Progenitor cell of endocrine pancreas (in vitro differentiated cells): ENCODE measurements at regions not wholly inside any gene's neighbourhood (a gene's known extent, or its start where the extent isn't known, plus 50 kb on each side); places are given as distances from the start of the nearest gene placed in this dataset.

Experiments
- DNase-seq: peaks from one replicate; pipeline ENCODE4 v3.0.0; 2021; ENCODE audit warnings: low spot score; ENCODE audit not compliant: unreplicated experiment
- H3K27ac Mint-ChIP-seq: 2 replicates; pipeline ENCODE4 v1.8.0; 2021; ENCODE audit warnings: mild to moderate bottlenecking, moderate library complexity, mixed read lengths
- H3K27me3 Mint-ChIP-seq: 2 replicates; pipeline ENCODE4 v1.8.0; 2021; ENCODE audit warnings: mixed read lengths
- H3K36me3 Mint-ChIP-seq: 2 replicates; pipeline ENCODE4 v1.8.0; 2022; ENCODE audit warnings: mixed read lengths; ENCODE audit not compliant: insufficient read depth
- H3K4me1 Mint-ChIP-seq: 2 replicates; pipeline ENCODE4 v1.8.0; 2021; ENCODE audit warnings: low read depth, mixed read lengths
- H3K4me3 Mint-ChIP-seq: 2 replicates; pipeline ENCODE4 v1.8.0; 2021; ENCODE audit warnings: low read depth, mild to moderate bottlenecking, moderate library complexity, mixed read lengths
- H3K9me3 Mint-ChIP-seq: 2 replicates; pipeline ENCODE4 v1.8.0; 2021; ENCODE audit warnings: low read depth, mixed read lengths
- TF ChIP-seq, protein P1 (sequence below): fragments of 200-600 bp; sonication (generic); IDR thresholded peaks from one replicate; pipeline ENCODE4 v1.5.0; 2021; ENCODE audit warnings: antibody characterized with exemption, mild to moderate bottlenecking; ENCODE audit not compliant: unreplicated experiment

DNA sequence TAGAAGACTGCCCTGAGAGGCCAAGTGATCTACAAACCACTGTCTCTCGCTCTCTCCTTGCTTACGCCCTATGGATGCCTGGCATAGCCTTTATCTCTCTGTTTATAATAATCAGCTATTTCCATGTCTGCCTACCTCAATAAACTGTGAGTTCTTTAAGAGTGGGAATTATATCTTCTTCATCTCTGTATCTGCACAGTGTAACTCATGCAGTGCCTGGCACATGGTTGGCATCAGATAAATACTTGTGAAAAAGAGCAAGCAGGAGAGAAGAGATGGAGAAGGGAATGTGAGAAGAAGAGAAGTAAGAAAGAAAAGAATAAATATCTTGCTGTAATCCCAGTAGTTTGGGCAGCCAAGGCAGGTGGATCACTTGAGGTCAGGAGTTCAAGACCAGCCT, 94.6 kb upstream of the TNPO1 start:
- DNase-seq = no peak
- H3K27me3 Mint-ChIP-seq = no peaks in the 10 kb centered on the region
- no peaks in the 10 kb centered on the region for H3K9me3 Mint-ChIP-seq
- H3K4me3 Mint-ChIP-seq = no peak overlapping the region
- TF ChIP-seq, protein P1, sequence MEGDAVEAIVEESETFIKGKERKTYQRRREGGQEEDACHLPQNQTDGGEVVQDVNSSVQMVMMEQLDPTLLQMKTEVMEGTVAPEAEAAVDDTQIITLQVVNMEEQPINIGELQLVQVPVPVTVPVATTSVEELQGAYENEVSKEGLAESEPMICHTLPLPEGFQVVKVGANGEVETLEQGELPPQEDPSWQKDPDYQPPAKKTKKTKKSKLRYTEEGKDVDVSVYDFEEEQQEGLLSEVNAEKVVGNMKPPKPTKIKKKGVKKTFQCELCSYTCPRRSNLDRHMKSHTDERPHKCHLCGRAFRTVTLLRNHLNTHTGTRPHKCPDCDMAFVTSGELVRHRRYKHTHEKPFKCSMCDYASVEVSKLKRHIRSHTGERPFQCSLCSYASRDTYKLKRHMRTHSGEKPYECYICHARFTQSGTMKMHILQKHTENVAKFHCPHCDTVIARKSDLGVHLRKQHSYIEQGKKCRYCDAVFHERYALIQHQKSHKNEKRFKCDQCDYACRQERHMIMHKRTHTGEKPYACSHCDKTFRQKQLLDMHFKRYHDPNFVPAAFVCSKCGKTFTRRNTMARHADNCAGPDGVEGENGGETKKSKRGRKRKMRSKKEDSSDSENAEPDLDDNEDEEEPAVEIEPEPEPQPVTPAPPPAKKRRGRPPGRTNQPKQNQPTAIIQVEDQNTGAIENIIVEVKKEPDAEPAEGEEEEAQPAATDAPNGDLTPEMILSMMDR = no peak
- no peak overlapping the region for H3K27ac Mint-ChIP-seq
- H3K4me1 Mint-ChIP-seq = peaks cover 5% of the 10 kb centered on the region
- H3K36me3 Mint-ChIP-seq = no peaks in the 10 kb centered on the region

DNA sequence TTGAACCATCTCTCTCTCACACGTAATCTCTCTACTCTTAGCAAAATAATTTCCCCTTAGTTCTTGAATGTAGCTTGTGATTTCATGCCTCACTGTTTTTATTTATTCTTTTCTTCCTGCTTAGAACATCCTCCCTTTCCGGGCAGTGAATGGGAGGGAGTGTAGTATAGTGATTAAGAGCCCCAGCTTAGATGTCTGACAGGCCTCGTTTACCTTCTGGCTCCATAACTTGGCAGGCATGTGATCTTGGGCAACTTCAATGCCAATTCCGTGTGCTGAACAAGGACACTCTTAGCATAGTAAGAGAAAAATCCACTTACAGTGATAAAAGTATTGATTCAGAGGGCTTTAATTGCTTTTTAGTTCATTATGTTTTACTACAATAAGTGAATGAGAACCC, 96.3 kb upstream of the TNPO1 start:
- TF ChIP-seq, protein P1 = no peak
- DNase-seq = no peak
- no peak overlapping the region for H3K27ac Mint-ChIP-seq
- H3K4me3 Mint-ChIP-seq = no peak overlapping the region
- H3K4me1 Mint-ChIP-seq = peaks cover 5% of the 10 kb centered on the region
- no peaks in the 10 kb centered on the region for H3K27me3 Mint-ChIP-seq
- H3K9me3 Mint-ChIP-seq = no peaks in the 10 kb centered on the region
- H3K36me3 Mint-ChIP-seq = no peaks in the 10 kb centered on the region

DNA sequence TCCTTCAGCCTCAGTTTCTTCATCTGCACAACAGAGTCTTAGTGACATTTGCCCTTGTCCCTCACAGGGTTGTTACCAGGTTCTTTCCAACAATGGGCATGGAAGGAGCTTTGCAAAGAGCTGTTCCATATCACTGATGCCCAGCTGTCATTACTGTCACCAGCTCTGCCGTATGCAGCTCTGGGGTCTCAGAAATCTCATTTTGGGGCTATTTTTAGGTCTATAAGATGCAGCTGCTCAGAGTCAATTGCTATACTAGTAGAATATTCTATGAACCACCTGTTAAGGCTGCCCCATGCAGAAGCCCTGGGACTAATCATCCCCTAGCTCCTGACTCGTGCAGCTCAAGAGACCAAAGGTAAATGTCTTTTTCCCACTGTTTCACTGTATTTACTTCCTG, 105.1 kb upstream of the TNPO1 start:
- DNase-seq = no peak
- H3K9me3 Mint-ChIP-seq = no peaks in the 10 kb centered on the region
- TF ChIP-seq, protein P1 = no peak
- H3K4me1 Mint-ChIP-seq = no peaks in the 10 kb centered on the region
- no peak overlapping the region for H3K27ac Mint-ChIP-seq
- no peak overlapping the region for H3K4me3 Mint-ChIP-seq
- H3K36me3 Mint-ChIP-seq = no peaks in the 10 kb centered on the region
- H3K27me3 Mint-ChIP-seq = peaks cover 15% of the 10 kb centered on the region

DNA sequence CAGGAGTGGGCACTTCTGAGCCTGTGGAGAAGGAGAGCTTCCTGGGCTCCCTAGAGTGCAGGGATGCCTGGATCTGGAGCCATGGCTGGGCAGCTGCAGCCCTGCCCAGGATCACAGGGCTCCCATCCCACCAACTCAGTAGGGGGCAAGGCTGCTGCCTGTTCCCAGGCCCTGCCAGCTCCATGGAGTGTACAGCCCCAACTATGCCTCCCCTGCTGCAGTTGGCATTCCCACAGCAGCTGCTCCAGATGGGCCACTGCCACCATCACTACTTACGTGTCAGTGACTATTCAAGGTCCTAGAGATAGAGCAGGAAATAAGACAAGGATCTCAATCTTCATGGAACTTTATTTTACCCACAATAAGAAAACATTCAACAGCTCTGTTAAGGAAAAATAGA, 107.1 kb upstream of the TNPO1 start:
- Mint-ChIP-seq H3K27ac (no peak overlapping the region), H3K4me3 (no peak overlapping the region), H3K36me3 (no peaks in the 10 kb centered on the region), H3K27me3 (peaks cover 15% of the 10 kb centered on the region), H3K9me3 (no peaks in the 10 kb centered on the region), H3K4me1 (no peaks in the 10 kb centered on the region)
- no peak for DNase-seq
- TF ChIP-seq, protein P1 = no peak

DNA sequence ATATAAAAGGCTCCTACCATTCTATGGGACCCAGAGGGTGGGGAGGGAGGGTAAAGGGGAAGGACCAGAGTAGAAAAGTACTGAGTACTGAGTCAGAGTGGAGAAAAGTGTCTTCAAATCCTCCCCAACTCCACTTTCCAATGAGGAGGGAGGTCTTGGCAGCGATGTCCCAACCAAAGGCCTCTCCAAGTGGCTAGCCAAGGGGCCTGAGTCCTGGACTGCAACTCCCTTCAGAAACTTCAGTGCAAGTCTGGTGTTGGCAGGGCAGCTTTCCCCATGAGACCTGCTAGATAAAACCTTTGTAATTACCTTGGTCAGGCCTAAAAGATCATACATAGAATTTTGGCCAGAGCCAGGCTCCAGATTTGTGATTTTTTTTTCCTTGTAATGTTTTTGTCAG, 111.3 kb upstream of the TNPO1 start:
- Mint-ChIP-seq H3K27ac (no peak overlapping the region), H3K27me3 (peaks cover under 1% of the 10 kb centered on the region), H3K36me3 (no peaks in the 10 kb centered on the region), H3K9me3 (peaks cover 8% of the 10 kb centered on the region), H3K4me1 (no peaks in the 10 kb centered on the region), H3K4me3 (no peak overlapping the region)
- no peak for DNase-seq
- TF ChIP-seq, protein P1 = no peak
